ENCODE measurements at regions not wholly inside any gene's neighbourhood (a gene's known extent, or its start where the extent isn't known, plus 50 kb on each side); places are given as distances from the start of the nearest gene placed in this dataset.

DNA sequence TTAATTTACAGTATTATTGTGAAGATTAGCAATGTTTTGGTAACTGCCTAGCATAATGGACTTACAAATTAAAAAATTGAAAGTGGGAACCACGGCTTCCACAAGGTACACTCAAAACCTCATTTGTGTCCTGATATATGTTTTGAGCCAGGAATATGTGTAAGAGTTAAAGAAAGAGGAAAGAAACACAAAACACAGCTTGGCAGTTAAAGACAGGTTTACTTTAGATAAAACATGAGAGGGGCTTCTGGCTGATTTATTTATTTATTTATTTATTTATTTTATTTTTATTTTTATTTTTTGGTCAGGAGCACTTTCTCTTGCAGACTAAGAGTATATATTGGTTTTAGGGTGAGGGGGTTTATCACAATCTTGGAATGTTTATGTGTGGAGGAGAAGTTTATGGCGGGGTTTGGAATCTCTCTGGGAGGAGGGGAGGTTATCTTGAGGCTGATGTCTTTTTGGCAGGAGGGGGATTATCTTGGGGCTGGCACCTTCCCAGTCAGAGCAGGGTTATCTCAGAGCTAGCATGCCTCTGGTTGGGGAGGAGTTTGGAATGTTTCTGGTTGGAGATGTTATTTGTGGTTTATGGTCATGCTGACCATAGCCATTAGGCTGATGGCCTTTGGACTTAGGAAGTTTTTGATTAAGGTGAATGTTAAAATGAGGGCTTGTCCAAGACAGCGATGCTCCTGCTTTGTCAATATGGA is 436.7 kb downstream of the DAD1 start:
- TF ChIP-seq, protein P1, sequence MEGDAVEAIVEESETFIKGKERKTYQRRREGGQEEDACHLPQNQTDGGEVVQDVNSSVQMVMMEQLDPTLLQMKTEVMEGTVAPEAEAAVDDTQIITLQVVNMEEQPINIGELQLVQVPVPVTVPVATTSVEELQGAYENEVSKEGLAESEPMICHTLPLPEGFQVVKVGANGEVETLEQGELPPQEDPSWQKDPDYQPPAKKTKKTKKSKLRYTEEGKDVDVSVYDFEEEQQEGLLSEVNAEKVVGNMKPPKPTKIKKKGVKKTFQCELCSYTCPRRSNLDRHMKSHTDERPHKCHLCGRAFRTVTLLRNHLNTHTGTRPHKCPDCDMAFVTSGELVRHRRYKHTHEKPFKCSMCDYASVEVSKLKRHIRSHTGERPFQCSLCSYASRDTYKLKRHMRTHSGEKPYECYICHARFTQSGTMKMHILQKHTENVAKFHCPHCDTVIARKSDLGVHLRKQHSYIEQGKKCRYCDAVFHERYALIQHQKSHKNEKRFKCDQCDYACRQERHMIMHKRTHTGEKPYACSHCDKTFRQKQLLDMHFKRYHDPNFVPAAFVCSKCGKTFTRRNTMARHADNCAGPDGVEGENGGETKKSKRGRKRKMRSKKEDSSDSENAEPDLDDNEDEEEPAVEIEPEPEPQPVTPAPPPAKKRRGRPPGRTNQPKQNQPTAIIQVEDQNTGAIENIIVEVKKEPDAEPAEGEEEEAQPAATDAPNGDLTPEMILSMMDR (optimal IDR thresholded peaks at IDR 0.05 in 1 of 3, IDR thresholded peaks at IDR 0.05 in 1 of 3, conservative IDR thresholded peaks at IDR 0.05 in 1 of 3; ENCODE audit: extremely low read depth in 1 of 3, insufficient read depth in 2 of 3, low read length in 3 of 3): no peak
- no peak for TF ChIP-seq EZH2 (IDR thresholded peaks at IDR 0.05; ENCODE audit: low read length)
